Nephron (organoid): ENCODE measurements at regions not wholly inside any gene's neighbourhood (a gene's known extent, or its start where the extent isn't known, plus 50 kb on each side); places are given as distances from the start of the nearest gene placed in this dataset.

Experiments used
- H3K27ac Mint-ChIP-seq, 3 experiments: 2 replicates each; pipeline ENCODE4 v1.8.0; 2020; ENCODE audit warnings: mixed read lengths in 3 of 3, mild to moderate bottlenecking in 2 of 3, moderate library complexity in 1 of 3
- H3K27me3 Mint-ChIP-seq: 2 replicates; pipeline ENCODE4 v1.8.0; 2021; ENCODE audit warnings: low read depth, mild to moderate bottlenecking, moderate library complexity, mixed read lengths
- H3K36me3 Mint-ChIP-seq: 2 replicates; pipeline ENCODE4 v1.8.0; 2020; ENCODE audit warnings: low read depth, mixed read lengths
- H3K4me1 Mint-ChIP-seq: 2 replicates; pipeline ENCODE4 v1.8.0; 2020; ENCODE audit warnings: mixed read lengths
- H3K4me3 Mint-ChIP-seq, 3 experiments: 2 replicates each; pipeline ENCODE4 v1.8.0; 2020; ENCODE audit warnings: mild to moderate bottlenecking in 3 of 3, mixed read lengths in 3 of 3, moderate library complexity in 2 of 3
- H3K9me3 Mint-ChIP-seq: 2 replicates; pipeline ENCODE4 v1.8.0; 2020; ENCODE audit warnings: mixed read lengths
- CTCF ChIP-seq, 3 experiments: fragments of 200-600 bp; sonication (generic); IDR thresholded peaks; one replicate each; pipeline ENCODE4 v1.5.0; 2021; ENCODE audit warnings: antibody characterized with exemption in 3 of 3; ENCODE audit not compliant: unreplicated experiment in 3 of 3

DNA sequence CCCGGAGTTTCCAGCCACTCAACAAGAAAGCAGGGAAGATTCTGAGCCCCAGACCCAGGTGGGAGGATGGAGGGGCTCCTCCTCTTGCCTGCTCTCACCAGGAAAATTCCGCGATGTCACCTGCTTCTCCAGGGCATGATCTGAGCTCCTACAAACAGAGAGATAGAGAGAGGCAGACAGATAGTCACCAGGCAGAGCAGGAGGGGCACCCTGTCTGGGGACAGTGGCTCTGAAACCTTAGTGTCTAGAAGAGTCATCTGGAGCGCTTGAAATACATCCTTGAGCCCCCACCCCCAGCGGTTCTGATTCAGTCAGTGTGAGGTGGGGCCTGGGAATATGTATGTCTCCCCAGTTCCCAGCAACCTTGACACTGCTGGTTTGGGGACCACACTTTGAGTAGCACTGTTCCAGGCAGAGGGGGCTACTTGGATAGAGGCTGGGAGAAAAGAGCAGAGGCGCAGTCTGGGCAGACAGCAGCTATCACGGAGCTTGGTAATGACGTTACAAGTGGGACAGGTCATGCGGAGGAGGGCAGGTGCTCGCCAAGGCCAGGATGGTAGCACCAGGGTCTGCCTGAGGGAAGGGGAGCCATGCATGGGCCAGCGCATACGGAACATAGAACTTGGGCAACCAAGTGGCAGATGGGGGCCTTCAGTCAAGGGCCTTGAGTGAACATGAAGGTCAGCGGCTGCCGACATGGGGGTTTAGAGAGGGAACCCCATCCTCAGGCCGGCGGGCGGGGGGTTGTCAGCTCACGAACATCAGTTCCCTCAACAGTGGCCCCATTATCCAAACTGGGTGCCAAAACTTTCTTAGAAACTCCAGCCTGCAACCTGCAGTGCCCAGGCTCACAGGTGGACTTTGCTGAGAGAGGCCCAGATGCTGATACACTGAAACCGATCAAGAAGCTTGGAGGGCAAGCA, 60.9 kb upstream of the MYEOV start:
- Mint-ChIP-seq H3K4me1 (no peaks in the 10 kb centered on the region), H3K27ac (no peak overlapping the region), H3K36me3 (no peaks in the 10 kb centered on the region), H3K4me3 (no peak overlapping the region), H3K9me3 (peaks cover under 1% of the 10 kb centered on the region), H3K27me3 (peaks cover 35% of the 10 kb centered on the region)
- no peak for TF ChIP-seq CTCF (IDR thresholded peaks at IDR 0.05; ENCODE audit: unreplicated experiment in 3 of 3)

- no peaks in the 10 kb centered on the region for H3K36me3 Mint-ChIP-seq
- H3K9me3 Mint-ChIP-seq, result peaks cover 3% of the 10 kb centered on the region
- TF ChIP-seq CTCF (IDR thresholded peaks at IDR 0.05; ENCODE audit: unreplicated experiment in 3 of 3), result no peak
- no peak overlapping the region for H3K4me3 Mint-ChIP-seq
- H3K4me1 Mint-ChIP-seq, result peaks cover 2% of the 10 kb centered on the region
- H3K27ac Mint-ChIP-seq, result peak overlapping the region in 1 of 3 experiments; percentile 27
- H3K27me3 Mint-ChIP-seq, result peaks cover 35% of the 10 kb centered on the region
Observed at GRCh38 chr11:69233744-69234570, 60.0 kb upstream of the MYEOV start.

GRCh38 chr11:69234740-69235710, 58.9 kb upstream of the MYEOV start:
- no peaks in the 10 kb centered on the region for H3K36me3 Mint-ChIP-seq
- no peak overlapping the region for H3K4me3 Mint-ChIP-seq
- H3K4me1 Mint-ChIP-seq, result peaks cover 4% of the 10 kb centered on the region
- peaks cover 37% of the 10 kb centered on the region for H3K27me3 Mint-ChIP-seq
- no peak overlapping the region for H3K27ac Mint-ChIP-seq
- H3K9me3 Mint-ChIP-seq, result peaks cover 3% of the 10 kb centered on the region
- TF ChIP-seq CTCF (IDR thresholded peaks at IDR 0.05; ENCODE audit: unreplicated experiment in 3 of 3), result no peak

GRCh38 chr11:69238573-69239351, 55.2 kb upstream of the MYEOV start:
- Mint-ChIP-seq H3K9me3 (peaks cover 3% of the 10 kb centered on the region), H3K4me1 (peaks cover 13% of the 10 kb centered on the region), H3K4me3 (no peak overlapping the region), H3K36me3 (no peaks in the 10 kb centered on the region), H3K27ac (peak overlapping the region in 2 of 3 experiments; percentile 0 to 44), H3K27me3 (peaks cover 17% of the 10 kb centered on the region)
- no peak for TF ChIP-seq CTCF (IDR thresholded peaks at IDR 0.05; ENCODE audit: unreplicated experiment in 3 of 3)

GRCh38 chr11:69239641-69240040, 54.3 kb upstream of the MYEOV start:
- no peak for TF ChIP-seq CTCF (IDR thresholded peaks at IDR 0.05; ENCODE audit: unreplicated experiment in 3 of 3)
- H3K4me3 Mint-ChIP-seq, result no peak overlapping the region
- peaks cover 14% of the 10 kb centered on the region for H3K27me3 Mint-ChIP-seq
- no peaks in the 10 kb centered on the region for H3K36me3 Mint-ChIP-seq
- H3K9me3 Mint-ChIP-seq, result peaks cover 3% of the 10 kb centered on the region
- peaks cover 13% of the 10 kb centered on the region for H3K4me1 Mint-ChIP-seq
- H3K27ac Mint-ChIP-seq, result no peak overlapping the region
